Fibroblast of pulmonary artery (primary cell): ENCODE measurements at regions not wholly inside any gene's neighbourhood (a gene's known extent, or its start where the extent isn't known, plus 50 kb on each side); places are given as distances from the start of the nearest gene placed in this dataset.

Source experiments
- DNase-seq: peaks from one replicate; pipeline ENCODE4 v3.0.0-alpha.2; 2010; ENCODE audit warnings: low read depth
- H3K4me3 ChIP-seq: replicated peaks from 2 replicates; pipeline ENCODE4 v1.5.1; 2011; ENCODE audit warnings: low read depth, mild to moderate bottlenecking, control low read depth, low read length, moderate library complexity
- TF ChIP-seq, protein P1 (sequence below): IDR thresholded peaks from 2 replicates; pipeline ENCODE4 v1.5.1; 2011; ENCODE audit warnings: mild to moderate bottlenecking, control low read depth, low read length, inconsistent platforms; ENCODE audit errors: missing control alignments

DNA sequence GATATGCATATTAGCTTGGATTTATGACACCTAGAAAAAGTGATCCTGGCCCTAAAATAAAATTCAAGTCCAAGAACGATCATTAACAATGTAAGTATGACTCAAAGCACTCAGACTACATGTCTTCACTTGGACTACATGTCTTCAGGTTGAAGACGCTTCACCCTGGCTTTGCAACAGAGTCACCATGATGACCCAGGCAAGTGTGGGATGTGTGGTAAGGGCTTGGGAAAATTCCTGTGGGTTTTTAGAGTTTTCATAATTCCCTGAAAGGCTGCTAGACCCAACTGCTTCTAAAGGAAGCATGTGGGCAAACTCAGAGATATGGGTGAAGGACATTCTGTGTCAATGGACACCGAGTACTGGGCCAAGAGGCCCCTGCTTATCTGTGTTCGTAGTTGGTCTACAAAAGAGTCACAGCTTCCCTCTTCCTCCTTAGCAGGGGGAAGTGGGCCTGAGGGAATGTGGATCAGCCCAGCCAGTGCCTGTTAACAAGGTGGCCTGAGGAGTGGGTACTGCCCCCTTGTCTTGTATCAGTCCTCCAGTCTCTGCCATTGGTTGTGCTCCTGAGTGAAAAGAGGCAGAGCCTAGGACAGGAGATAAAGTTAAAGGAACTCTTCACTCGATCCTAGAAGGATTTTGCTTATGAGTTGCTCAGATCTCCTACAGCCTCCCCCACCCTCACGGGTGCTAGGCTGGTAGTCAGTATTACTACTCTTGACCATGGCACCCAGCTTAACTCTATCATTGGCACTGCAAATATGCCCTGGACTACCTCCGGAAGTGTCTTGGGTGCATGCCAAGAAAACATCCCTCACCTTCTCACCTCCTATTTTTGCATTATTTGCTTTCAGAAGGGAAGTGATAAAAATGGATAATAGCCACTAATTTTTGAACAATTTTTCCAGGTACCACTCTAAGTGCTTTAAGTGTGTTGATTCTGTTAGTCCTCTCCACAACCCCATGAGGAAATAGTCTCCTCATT, 406.3 kb downstream of the COG6 start:
- TF ChIP-seq, protein P1, sequence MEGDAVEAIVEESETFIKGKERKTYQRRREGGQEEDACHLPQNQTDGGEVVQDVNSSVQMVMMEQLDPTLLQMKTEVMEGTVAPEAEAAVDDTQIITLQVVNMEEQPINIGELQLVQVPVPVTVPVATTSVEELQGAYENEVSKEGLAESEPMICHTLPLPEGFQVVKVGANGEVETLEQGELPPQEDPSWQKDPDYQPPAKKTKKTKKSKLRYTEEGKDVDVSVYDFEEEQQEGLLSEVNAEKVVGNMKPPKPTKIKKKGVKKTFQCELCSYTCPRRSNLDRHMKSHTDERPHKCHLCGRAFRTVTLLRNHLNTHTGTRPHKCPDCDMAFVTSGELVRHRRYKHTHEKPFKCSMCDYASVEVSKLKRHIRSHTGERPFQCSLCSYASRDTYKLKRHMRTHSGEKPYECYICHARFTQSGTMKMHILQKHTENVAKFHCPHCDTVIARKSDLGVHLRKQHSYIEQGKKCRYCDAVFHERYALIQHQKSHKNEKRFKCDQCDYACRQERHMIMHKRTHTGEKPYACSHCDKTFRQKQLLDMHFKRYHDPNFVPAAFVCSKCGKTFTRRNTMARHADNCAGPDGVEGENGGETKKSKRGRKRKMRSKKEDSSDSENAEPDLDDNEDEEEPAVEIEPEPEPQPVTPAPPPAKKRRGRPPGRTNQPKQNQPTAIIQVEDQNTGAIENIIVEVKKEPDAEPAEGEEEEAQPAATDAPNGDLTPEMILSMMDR: no peak
- DNase-seq: peak; percentile 67
- no peak overlapping the region for H3K4me3 ChIP-seq

DNA sequence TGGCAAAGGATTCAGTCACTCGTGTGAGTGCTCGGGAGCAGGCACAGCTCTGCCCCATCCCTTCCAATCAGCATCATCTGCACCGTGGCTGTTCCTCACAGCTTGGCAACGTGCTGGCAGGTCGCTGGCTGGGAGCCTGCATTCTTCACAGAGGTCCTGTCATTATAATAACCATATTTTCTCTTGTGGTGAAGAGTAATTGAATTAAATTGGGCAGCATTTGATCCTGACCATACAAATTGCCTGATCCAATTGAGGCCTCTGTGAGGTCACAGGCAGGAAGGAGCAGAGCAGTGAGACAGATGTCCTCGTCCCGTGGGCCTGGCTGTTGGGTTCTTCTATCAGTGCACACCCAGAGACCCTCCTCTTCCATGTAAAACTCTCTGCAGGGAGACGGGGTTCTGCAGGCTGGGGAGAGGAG, 407.8 kb downstream of the COG6 start:
- DNase-seq: no peak
- TF ChIP-seq, protein P1: no peak
- H3K4me3 ChIP-seq: no peak overlapping the region

DNA sequence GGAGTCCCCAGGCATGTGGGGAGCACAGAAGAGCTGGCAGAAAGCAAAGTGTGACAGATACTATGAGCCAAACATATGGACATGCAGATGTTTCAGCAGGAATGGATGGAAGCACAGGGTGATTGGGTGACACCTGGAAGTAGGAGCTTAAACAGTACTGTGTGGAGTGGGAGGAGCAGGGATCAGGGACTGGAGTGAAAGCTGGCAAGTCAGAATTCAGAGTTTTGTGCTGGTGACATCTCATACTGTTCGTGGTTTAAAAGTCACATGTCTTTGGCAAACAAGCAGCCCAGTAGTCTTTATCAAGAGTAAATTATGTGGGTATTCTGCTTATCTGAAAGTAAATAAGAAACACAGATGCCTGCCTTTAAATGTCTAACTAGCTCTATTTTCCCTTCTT, 408.2 kb downstream of the COG6 start:
- no peak overlapping the region for H3K4me3 ChIP-seq
- no peak for DNase-seq
- TF ChIP-seq, protein P1: no peak

DNA sequence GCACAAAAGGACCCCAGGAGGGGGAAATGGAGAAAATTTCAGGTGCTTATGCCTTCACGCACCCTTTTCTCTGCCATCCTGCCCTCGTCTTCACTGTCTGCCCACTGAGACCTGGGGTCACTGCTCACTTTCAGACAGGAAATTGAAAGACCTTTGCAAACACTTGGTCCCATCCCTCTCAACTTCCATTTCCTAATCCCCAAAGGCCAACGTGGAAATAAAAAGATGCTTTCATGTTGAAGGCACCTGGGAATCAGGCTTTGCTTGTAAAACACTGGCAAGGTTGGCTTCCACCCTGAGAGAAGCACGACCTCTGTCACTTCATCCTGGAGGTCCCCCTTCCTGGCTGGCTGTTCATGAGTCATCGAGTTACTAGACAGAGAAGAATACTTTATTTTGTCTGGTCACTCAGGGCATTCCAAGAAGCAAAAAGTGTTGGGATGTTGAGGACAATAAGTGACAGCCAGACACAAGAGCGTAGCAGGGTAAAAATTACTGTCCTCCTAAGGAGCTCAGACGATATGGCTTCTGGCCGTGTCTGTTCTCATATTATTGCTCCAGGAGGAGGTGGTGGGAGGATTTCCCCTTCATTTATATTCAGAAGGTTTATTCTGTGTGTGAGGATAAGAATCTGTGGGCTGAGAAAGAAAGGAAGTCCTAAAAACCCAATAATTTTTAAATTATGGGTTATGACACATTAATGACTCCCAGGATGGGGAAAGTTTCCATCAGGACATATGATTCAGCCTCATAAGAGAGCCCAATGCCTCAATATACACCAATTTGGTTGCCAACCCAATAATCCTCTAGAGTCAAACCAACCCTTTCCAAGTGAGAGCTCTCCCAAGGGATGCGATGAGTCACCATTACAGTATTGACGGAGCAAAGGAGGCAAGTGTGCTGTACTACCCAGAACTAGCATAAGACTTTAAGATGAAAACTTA, 409.0 kb downstream of the COG6 start:
- no peak overlapping the region for H3K4me3 ChIP-seq
- DNase-seq: peak; percentile 85
- TF ChIP-seq, protein P1: no peak

DNA sequence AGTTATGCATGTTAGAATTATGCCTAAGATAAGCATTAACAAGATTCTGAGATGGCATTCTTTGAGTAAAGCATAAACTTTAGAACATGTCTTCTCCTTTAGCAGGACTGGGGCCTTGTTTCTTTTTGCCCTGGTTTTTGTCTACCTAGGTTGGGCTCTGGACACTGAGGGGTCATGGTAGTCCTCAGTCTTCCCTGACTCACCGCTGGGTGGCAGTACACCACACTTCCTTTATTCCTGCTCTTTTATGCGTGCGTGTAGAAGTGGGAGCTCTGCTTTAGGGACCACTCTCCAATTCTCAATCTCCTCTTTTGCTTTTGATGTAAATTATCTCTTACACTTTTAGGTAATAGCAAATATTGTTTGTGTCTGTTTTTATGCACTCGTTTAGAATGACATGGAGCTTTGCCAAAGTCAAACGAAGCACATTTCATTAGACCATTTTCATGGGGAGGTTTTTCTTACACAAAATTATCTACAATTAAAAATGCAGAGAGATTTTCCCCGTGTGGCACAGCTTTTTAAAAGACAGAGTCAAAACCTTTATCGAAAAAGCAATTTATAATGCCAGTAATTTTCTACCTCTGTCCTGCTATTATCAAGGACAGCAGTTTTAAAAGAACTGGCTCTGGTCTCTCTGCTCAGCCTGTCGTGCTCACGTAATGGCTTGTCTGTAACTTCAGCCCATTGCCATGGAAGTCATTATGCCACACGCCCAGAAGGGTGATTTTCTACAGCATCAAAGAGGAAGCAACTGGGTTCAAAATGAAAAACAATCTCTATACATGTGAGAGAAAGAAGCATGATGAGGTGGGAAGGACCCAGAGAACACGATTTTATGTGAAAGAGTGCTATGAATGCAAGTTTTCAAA, 413.9 kb downstream of the COG6 start:
- H3K4me3 ChIP-seq: no peak overlapping the region
- DNase-seq: peak; percentile 88
- TF ChIP-seq, protein P1: peak; percentile 90

DNA sequence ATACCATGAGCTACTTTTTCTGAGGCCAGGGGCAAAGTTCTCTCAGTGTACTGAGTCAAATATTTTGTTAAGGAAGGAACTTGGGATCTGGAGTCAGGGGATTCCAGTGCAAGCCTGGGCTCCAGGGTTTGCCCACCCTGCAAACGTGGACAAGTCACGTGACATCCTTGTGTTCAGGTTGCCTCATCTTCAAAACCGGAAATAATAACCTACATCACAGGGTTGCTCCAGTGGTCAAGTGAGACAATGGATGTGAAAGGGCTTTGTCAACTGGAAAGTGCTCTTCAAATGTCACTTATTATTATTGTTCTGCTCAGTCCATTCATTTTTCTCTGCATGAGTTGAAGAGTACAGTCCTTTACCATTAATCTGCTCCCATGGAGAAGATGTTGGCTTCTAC, 414.9 kb downstream of the COG6 start:
- DNase-seq: no peak
- H3K4me3 ChIP-seq: no peak overlapping the region
- TF ChIP-seq, protein P1: no peak
